Limb (tissue), 2 donors: ENCODE measurements at regions not wholly inside any gene's neighbourhood (a gene's known extent, or its start where the extent isn't known, plus 50 kb on each side); places are given as distances from the start of the nearest gene placed in this dataset.
"Not testable (repeated sequence)": the region's sequence is repeated elsewhere in the genome, so short reads cannot be mapped to it uniquely, and the experiment has no call there.

Source experiments
- DNase-seq, 2 donors: peaks; one replicate each; pipeline ENCODE4 v3.0.0-alpha.2; 2016; ENCODE audit errors: extremely low spot score in 2 of 2

GRCh38 chr5:63125392-63125791, 546.8 kb downstream of the LRRC70 start:
- no peak for DNase-seq

- DNase-seq: no peak
These were observed 545.6 kb downstream of the LRRC70 start for GRCh38 chr5:63124266-63124665.

GRCh38 chr5:63121471-63121870, 542.9 kb downstream of the LRRC70 start:
- no peak for DNase-seq

GRCh38 chr5:63118221-63118620, 539.6 kb downstream of the LRRC70 start:
- DNase-seq: no peak

GRCh38 chr5:63111891-63112290, 533.3 kb downstream of the LRRC70 start:
- DNase-seq: no peak

GRCh38 chr5:63101870-63102269, 523.3 kb downstream of the LRRC70 start:
- no peak for DNase-seq

- no peak for DNase-seq
These were observed 518.7 kb downstream of the LRRC70 start for GRCh38 chr5:63097286-63097685.

GRCh38 chr5:63094730-63095129, 516.1 kb downstream of the LRRC70 start:
- no peak for DNase-seq

- DNase-seq: no peak
These were observed 510.5 kb downstream of the LRRC70 start for GRCh38 chr5:63089147-63089546.

GRCh38 chr5:63085561-63085960, 506.9 kb downstream of the LRRC70 start:
- no peak for DNase-seq

- not testable (repeated sequence) for DNase-seq
These were observed 505.1 kb downstream of the LRRC70 start for GRCh38 chr5:63083689-63084088.

GRCh38 chr5:63081402-63081801, 502.8 kb downstream of the LRRC70 start:
- no peak for DNase-seq

GRCh38 chr5:63070001-63070400, 491.4 kb downstream of the LRRC70 start:
- no peak for DNase-seq

- no peak for DNase-seq
These were observed 476.8 kb downstream of the LRRC70 start for GRCh38 chr5:63055421-63055820.

GRCh38 chr5:63053019-63053638, 474.5 kb downstream of the LRRC70 start:
- DNase-seq: no peak

- DNase-seq: no peak
These were observed 472.3 kb downstream of the LRRC70 start for GRCh38 chr5:63050916-63051315.

GRCh38 chr5:63049935-63050334, 471.3 kb downstream of the LRRC70 start:
- DNase-seq: no peak

GRCh38 chr5:63043792-63044191, 465.2 kb downstream of the LRRC70 start:
- DNase-seq: no peak

GRCh38 chr5:63032343-63032742, 453.7 kb downstream of the LRRC70 start:
- DNase-seq: no peak

GRCh38 chr5:63029891-63030290, 451.3 kb downstream of the LRRC70 start:
- DNase-seq: no peak

- DNase-seq: no peak
These were observed 447.1 kb downstream of the LRRC70 start for GRCh38 chr5:63025679-63026078.

GRCh38 chr5:63022403-63022802, 443.8 kb downstream of the LRRC70 start:
- DNase-seq: no peak

GRCh38 chr5:63011158-63011557, 432.5 kb downstream of the LRRC70 start:
- DNase-seq: no peak

GRCh38 chr5:63008195-63008594, 429.6 kb downstream of the LRRC70 start:
- no peak for DNase-seq
